ENCODE measurements at regions not wholly inside any gene's neighbourhood (a gene's known extent, or its start where the extent isn't known, plus 50 kb on each side); places are given as distances from the start of the nearest gene placed in this dataset.
A peak's percentile ranks its signal among the peaks of the same experiment; 100 is the strongest.
"Not testable (repeated sequence)": the region's sequence is repeated elsewhere in the genome, so short reads cannot be mapped to it uniquely, and the experiment has no call there.

- DNase-seq = no peak
- peak in 1 of 2 donors; percentile 80 for ATAC-seq
- H3K27ac ChIP-seq (ENCODE audit: low read length) = no peak overlapping the region
- no peaks in the 10 kb centered on the region for H3K27me3 ChIP-seq (ENCODE audit: control insufficient read depth, insufficient read depth)
- H3K9me3 ChIP-seq (ENCODE audit: control insufficient read depth, low read length) = no peaks in the 10 kb centered on the region
- H3K4me1 ChIP-seq (ENCODE audit: control insufficient read depth, insufficient read depth, low read length) = no peaks in the 10 kb centered on the region
- H3K4me3 ChIP-seq (ENCODE audit: low read length) = no peak overlapping the region
- 38% methylated on average over 1 of the region's 1 CpG for WGBS
- intact Hi-C loops (cut with DNase I) = no loop called here
Observed at GRCh38 chrX:78822157-78822690, 74.7 kb downstream of the LPAR4 start.

GRCh38 chrX:78831523-78831922 is 84.0 kb downstream of the LPAR4 start:
- intact Hi-C loops (cut with DNase I) = no loop called here
- no peaks in the 10 kb centered on the region for H3K4me1 ChIP-seq (ENCODE audit: control insufficient read depth, insufficient read depth, low read length)
- no peak overlapping the region for H3K27ac ChIP-seq (ENCODE audit: low read length)
- no peak overlapping the region for H3K4me3 ChIP-seq (ENCODE audit: low read length)
- H3K9me3 ChIP-seq (ENCODE audit: control insufficient read depth, low read length) = no peaks in the 10 kb centered on the region
- DNase-seq = no peak
- WGBS = 82% methylated on average over 3 of the region's 3 CpGs
- no peak for ATAC-seq
- no peaks in the 10 kb centered on the region for H3K27me3 ChIP-seq (ENCODE audit: control insufficient read depth, insufficient read depth)

GRCh38 chrX:78838709-78839108 is 91.2 kb downstream of the LPAR4 start:
- Histone ChIP-seq H3K27ac (ENCODE audit: low read length) (no peak overlapping the region), H3K9me3 (ENCODE audit: control insufficient read depth, low read length) (no peaks in the 10 kb centered on the region), H3K4me3 (ENCODE audit: low read length) (no peak overlapping the region), H3K4me1 (ENCODE audit: control insufficient read depth, insufficient read depth, low read length) (no peaks in the 10 kb centered on the region), H3K27me3 (ENCODE audit: control insufficient read depth, insufficient read depth) (no peaks in the 10 kb centered on the region)
- DNase-seq (no peak), ATAC-seq (no peak)
- intact Hi-C loops (cut with DNase I) = no loop called here

- Histone ChIP-seq H3K27me3 (ENCODE audit: control insufficient read depth, insufficient read depth) (no peaks in the 10 kb centered on the region), H3K27ac (ENCODE audit: low read length) (no peak overlapping the region), H3K9me3 (ENCODE audit: control insufficient read depth, low read length) (no peaks in the 10 kb centered on the region), H3K4me3 (ENCODE audit: low read length) (no peak overlapping the region), H3K4me1 (ENCODE audit: control insufficient read depth, insufficient read depth, low read length) (no peaks in the 10 kb centered on the region)
- ATAC-seq (no peak), DNase-seq (no peak)
- intact Hi-C loops (cut with DNase I) = no loop called here
- 85% methylated on average over 2 of the region's 2 CpGs for WGBS
Observed at GRCh38 chrX:78839711-78840110, 92.2 kb downstream of the LPAR4 start.

GRCh38 chrX:78844218-78844617 is 96.7 kb downstream of the LPAR4 start:
- DNase-seq; intact Hi-C loops (cut with DNase I); H3K4me3 ChIP-seq (ENCODE audit: low read length); H3K27ac ChIP-seq (ENCODE audit: low read length); H3K9me3 ChIP-seq (ENCODE audit: control insufficient read depth, low read length); ATAC-seq; H3K4me1 ChIP-seq (ENCODE audit: control insufficient read depth, insufficient read depth, low read length); H3K27me3 ChIP-seq (ENCODE audit: control insufficient read depth, insufficient read depth): not testable (repeated sequence)
- WGBS = 95% methylated on average over 6 of the region's 6 CpGs

GRCh38 chrX:78881248-78881647 is 63.9 kb upstream of the P2RY10 start:
- DNase-seq; H3K4me3 ChIP-seq (ENCODE audit: low read length); H3K27ac ChIP-seq (ENCODE audit: low read length); ATAC-seq; intact Hi-C loops (cut with DNase I); H3K9me3 ChIP-seq (ENCODE audit: control insufficient read depth, low read length); H3K27me3 ChIP-seq (ENCODE audit: control insufficient read depth, insufficient read depth); H3K4me1 ChIP-seq (ENCODE audit: control insufficient read depth, insufficient read depth, low read length): not testable (repeated sequence)
- 72% methylated on average over 3 of the region's 3 CpGs for WGBS

GRCh38 chrX:78886550-78886949 is 58.6 kb upstream of the P2RY10 start:
- no peak for DNase-seq
- ATAC-seq = no peak
- no peaks in the 10 kb centered on the region for H3K9me3 ChIP-seq (ENCODE audit: control insufficient read depth, low read length)
- no peaks in the 10 kb centered on the region for H3K4me1 ChIP-seq (ENCODE audit: control insufficient read depth, insufficient read depth, low read length)
- no peak overlapping the region for H3K27ac ChIP-seq (ENCODE audit: low read length)
- no peak overlapping the region for H3K4me3 ChIP-seq (ENCODE audit: low read length)
- intact Hi-C loops (cut with DNase I) = no loop called here
- WGBS = 25% methylated on average over 5 of the region's 5 CpGs
- no peaks in the 10 kb centered on the region for H3K27me3 ChIP-seq (ENCODE audit: control insufficient read depth, insufficient read depth)

All from right cardiac atrium (tissue), 5 donors.